BLaER1 (cell line): ENCODE measurements at regions not wholly inside any gene's neighbourhood (a gene's known extent, or its start where the extent isn't known, plus 50 kb on each side); places are given as distances from the start of the nearest gene placed in this dataset.

Experiments
- H3K27ac ChIP-seq: shearing (Covaris generic); formaldehyde crosslinking; 2 replicates; pipeline ENCODE4 v1.8.1; 2022
- H3K27me3 ChIP-seq: shearing (Covaris generic); formaldehyde crosslinking; 2 replicates; pipeline ENCODE4 v1.8.1; 2022
- H3K36me3 ChIP-seq: shearing (Covaris generic); formaldehyde crosslinking; 2 replicates; pipeline ENCODE4 v1.8.1; 2022
- H3K4me1 ChIP-seq: shearing (Covaris generic); formaldehyde crosslinking; 2 replicates; pipeline ENCODE4 v1.8.1; 2022
- H3K4me2 ChIP-seq: shearing (Covaris generic); formaldehyde crosslinking; 2 replicates; pipeline ENCODE4 v1.8.1; 2022
- H3K4me3 ChIP-seq: shearing (Covaris generic); formaldehyde crosslinking; 2 replicates; pipeline ENCODE4 v1.8.1; 2022
- H3K9ac ChIP-seq: shearing (Covaris generic); formaldehyde crosslinking; 2 replicates; pipeline ENCODE4 v1.8.1; 2022
- H3K9me3 ChIP-seq: shearing (Covaris generic); formaldehyde crosslinking; 2 replicates; pipeline ENCODE4 v1.8.1; 2022
- H4K20me1 ChIP-seq: shearing (Covaris generic); formaldehyde crosslinking; 2 replicates; pipeline ENCODE4 v1.8.1; 2022
- Cebpa-rat ChIP-seq: shearing (Covaris generic); IDR thresholded peaks from 2 replicates; pipeline ENCODE4 v1.8.1; 2022

- H3K27me3 ChIP-seq: no peaks in the 10 kb centered on the region
- H3K27ac ChIP-seq: no peak overlapping the region
- no peaks in the 10 kb centered on the region for H3K4me1 ChIP-seq
- H3K4me2 ChIP-seq: no peak overlapping the region
- no peaks in the 10 kb centered on the region for H4K20me1 ChIP-seq
- no peaks in the 10 kb centered on the region for H3K36me3 ChIP-seq
- no peak overlapping the region for H3K9ac ChIP-seq
- no peak overlapping the region for H3K4me3 ChIP-seq
- no peak for TF ChIP-seq Cebpa-rat
- no peaks in the 10 kb centered on the region; the same call in 1 of the 2 replicates for H3K9me3 ChIP-seq
These were observed 136.3 kb upstream of the ESR1 start for GRCh38 chr6:151671195-151671594.

GRCh38 chr6:151674578-151674977, 132.9 kb upstream of the ESR1 start:
- no peak overlapping the region for H3K4me2 ChIP-seq

GRCh38 chr6:151675746-151676459, 131.6 kb upstream of the ESR1 start:
- Histone ChIP-seq H3K27me3 (no peaks in the 10 kb centered on the region), H3K36me3 (no peaks in the 10 kb centered on the region), H3K4me2 (no peak overlapping the region), H4K20me1 (no peaks in the 10 kb centered on the region), H3K4me1 (peaks cover 5% of the 10 kb centered on the region), H3K4me3 (no peak overlapping the region), H3K27ac (no peak overlapping the region), H3K9me3 (no peaks in the 10 kb centered on the region; the same call in 1 of the 2 replicates), H3K9ac (no peak overlapping the region)
- no peak for TF ChIP-seq Cebpa-rat

More at GRCh38 chr6:151674578-151674977, 132.9 kb upstream of the ESR1 start:
- Histone ChIP-seq H3K36me3 (no peaks in the 10 kb centered on the region), H4K20me1 (no peaks in the 10 kb centered on the region), H3K27me3 (no peaks in the 10 kb centered on the region), H3K4me3 (no peak overlapping the region), H3K9me3 (no peaks in the 10 kb centered on the region; the same call in 1 of the 2 replicates), H3K27ac (no peak overlapping the region), H3K4me1 (no peaks in the 10 kb centered on the region), H3K9ac (no peak overlapping the region)
- no peak for TF ChIP-seq Cebpa-rat

DNA sequence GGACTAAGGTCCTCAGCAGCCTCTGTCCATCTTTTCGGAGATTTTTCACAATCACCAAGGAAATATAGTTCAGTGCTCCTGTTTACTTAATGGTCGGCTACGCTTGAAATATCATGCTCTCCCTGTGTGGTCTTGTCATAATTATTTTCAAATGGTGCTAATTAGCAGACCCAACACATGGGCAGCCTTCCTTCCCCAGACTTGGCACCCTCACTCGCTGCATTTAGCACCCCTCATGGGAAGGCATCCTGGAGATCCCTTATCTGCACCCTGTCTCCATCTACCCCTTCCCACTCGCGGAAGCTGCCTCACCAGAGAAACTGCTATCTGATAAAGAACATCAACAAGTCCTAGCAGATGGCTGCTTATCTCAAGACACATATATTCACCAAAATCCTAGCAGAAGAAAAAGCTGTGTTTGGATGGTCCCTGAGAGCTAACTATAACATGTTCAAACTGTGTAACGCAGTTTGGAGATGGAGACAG, 131.0 kb upstream of the ESR1 start:
- Histone ChIP-seq H3K9me3 (no peaks in the 10 kb centered on the region), H3K27me3 (no peaks in the 10 kb centered on the region), H4K20me1 (no peaks in the 10 kb centered on the region), H3K4me2 (no peak overlapping the region), H3K4me1 (peaks cover 11% of the 10 kb centered on the region), H3K36me3 (no peaks in the 10 kb centered on the region), H3K4me3 (no peak overlapping the region), H3K27ac (no peak overlapping the region), H3K9ac (no peak overlapping the region)
- no peak for TF ChIP-seq Cebpa-rat

DNA sequence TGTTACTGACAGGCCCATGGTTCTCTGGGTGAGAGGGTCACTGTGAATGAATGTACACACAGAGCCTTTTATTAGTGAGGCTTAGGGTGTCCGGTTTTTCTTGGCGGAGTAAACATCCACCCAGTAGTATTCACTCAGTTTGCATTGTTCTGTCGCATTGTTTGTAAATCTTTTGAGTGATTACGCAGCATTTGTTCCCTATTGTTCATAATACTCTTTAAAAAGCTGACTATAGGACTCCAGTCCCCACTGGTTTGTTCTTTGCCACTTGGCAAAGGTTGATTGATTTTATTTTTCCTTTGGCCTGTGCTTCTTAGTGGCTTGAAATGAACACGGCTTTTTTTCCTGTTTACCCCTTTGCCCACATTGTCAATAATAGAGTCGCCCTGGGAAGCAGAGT, 130.1 kb upstream of the ESR1 start:
- Histone ChIP-seq H4K20me1 (no peaks in the 10 kb centered on the region), H3K4me1 (peaks cover 20% of the 10 kb centered on the region), H3K36me3 (no peaks in the 10 kb centered on the region), H3K27me3 (no peaks in the 10 kb centered on the region), H3K9me3 (no peaks in the 10 kb centered on the region), H3K27ac (no peak overlapping the region), H3K4me2 (no peak overlapping the region), H3K4me3 (no peak overlapping the region), H3K9ac (no peak overlapping the region)
- no peak for TF ChIP-seq Cebpa-rat

DNA sequence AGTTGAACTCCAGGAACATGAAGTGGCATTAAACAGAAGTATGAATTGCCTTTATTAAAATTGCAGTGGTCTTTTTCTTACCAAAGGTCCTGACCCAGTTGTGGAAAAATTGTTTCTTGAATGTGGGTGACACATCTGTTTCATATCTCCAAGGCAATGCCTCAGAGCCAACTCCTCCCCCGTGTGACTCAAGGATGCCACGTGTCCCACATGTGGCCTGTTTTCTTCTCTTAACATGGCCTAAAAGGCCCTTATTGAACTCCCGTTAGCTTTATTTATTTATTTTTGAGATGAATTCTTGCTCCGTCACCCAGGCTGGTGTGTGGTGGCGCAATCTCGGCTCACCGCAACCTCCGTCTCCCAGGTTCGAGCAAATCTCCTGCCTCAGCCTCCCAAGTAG, 128.4 kb upstream of the ESR1 start:
- H3K27me3 ChIP-seq: no peaks in the 10 kb centered on the region
- H3K36me3 ChIP-seq: no peaks in the 10 kb centered on the region
- H4K20me1 ChIP-seq: no peaks in the 10 kb centered on the region
- no peak overlapping the region for H3K9ac ChIP-seq
- no peak overlapping the region for H3K4me3 ChIP-seq
- no peak overlapping the region for H3K27ac ChIP-seq
- no peak for TF ChIP-seq Cebpa-rat
- H3K9me3 ChIP-seq: no peaks in the 10 kb centered on the region
- peaks cover 23% of the 10 kb centered on the region for H3K4me1 ChIP-seq
- H3K4me2 ChIP-seq: no peak overlapping the region

- no peak overlapping the region for H3K4me2 ChIP-seq
- no peaks in the 10 kb centered on the region for H3K27me3 ChIP-seq
- H3K4me3 ChIP-seq: no peak overlapping the region
- TF ChIP-seq Cebpa-rat: no peak
- H4K20me1 ChIP-seq: no peaks in the 10 kb centered on the region
- no peaks in the 10 kb centered on the region for H3K9me3 ChIP-seq
- H3K9ac ChIP-seq: no peak overlapping the region
- peaks cover 23% of the 10 kb centered on the region for H3K4me1 ChIP-seq
- H3K36me3 ChIP-seq: no peaks in the 10 kb centered on the region
- H3K27ac ChIP-seq: no peak overlapping the region
These were observed 127.5 kb upstream of the ESR1 start for GRCh38 chr6:151679941-151680340.

GRCh38 chr6:151680846-151681432, 126.5 kb upstream of the ESR1 start:
- Histone ChIP-seq H3K9me3 (no peaks in the 10 kb centered on the region), H3K27ac (peak overlapping the region; percentile 55; the same call in 1 of the 2 replicates), H3K4me1 (peaks cover 23% of the 10 kb centered on the region), H4K20me1 (no peaks in the 10 kb centered on the region), H3K36me3 (no peaks in the 10 kb centered on the region), H3K9ac (peak overlapping the region; percentile 59; the same call in 1 of the 2 replicates), H3K4me3 (peak overlapping the region; percentile 44; the same call in 1 of the 2 replicates), H3K4me2 (peak overlapping the region; percentile 78), H3K27me3 (no peaks in the 10 kb centered on the region)
- no peak for TF ChIP-seq Cebpa-rat

GRCh38 chr6:151681433-151682059, 125.9 kb upstream of the ESR1 start:
- TF ChIP-seq Cebpa-rat: peak; percentile 69
- Histone ChIP-seq H3K36me3 (no peaks in the 10 kb centered on the region), H3K4me3 (peak overlapping the region; percentile 44), H3K4me2 (peak overlapping the region; percentile 78), H3K9ac (peak overlapping the region; percentile 59), H3K9me3 (no peaks in the 10 kb centered on the region), H3K4me1 (peaks cover 23% of the 10 kb centered on the region), H4K20me1 (no peaks in the 10 kb centered on the region), H3K27ac (peak overlapping the region; percentile 55), H3K27me3 (no peaks in the 10 kb centered on the region)

- Histone ChIP-seq H4K20me1 (no peaks in the 10 kb centered on the region), H3K27ac (no peak overlapping the region), H3K36me3 (no peaks in the 10 kb centered on the region), H3K9me3 (no peaks in the 10 kb centered on the region), H3K4me3 (no peak overlapping the region), H3K4me1 (peaks cover 23% of the 10 kb centered on the region), H3K9ac (no peak overlapping the region), H3K4me2 (peak overlapping the region; percentile 78), H3K27me3 (no peaks in the 10 kb centered on the region)
- TF ChIP-seq Cebpa-rat: no peak
These were observed 125.2 kb upstream of the ESR1 start for GRCh38 chr6:151682251-151682650.
